ENCODE measurements at regions not wholly inside any gene's neighbourhood (a gene's known extent, or its start where the extent isn't known, plus 50 kb on each side); places are given as distances from the start of the nearest gene placed in this dataset.

- H3K4me1 ChIP-seq (ENCODE audit: control insufficient read depth in 3 of 3, insufficient read depth in 3 of 3, low read length in 3 of 3): no peaks in the 10 kb centered on the region
- H3K9ac ChIP-seq (ENCODE audit: low read depth in 1 of 3, low read length in 3 of 3): no peak overlapping the region
- H3K4me3 ChIP-seq (ENCODE audit: low read length in 3 of 3): no peak overlapping the region
- H3K27me3 ChIP-seq (ENCODE audit: control insufficient read depth in 3 of 3, insufficient read depth in 3 of 3, low read length in 3 of 3): no peaks in the 10 kb centered on the region
- no peaks in the 10 kb centered on the region for H3K36me3 ChIP-seq (ENCODE audit: control insufficient read depth in 3 of 3, insufficient read depth in 3 of 3, low read length in 3 of 3)
- H3K9me3 ChIP-seq (ENCODE audit: control insufficient read depth in 3 of 3, low read length in 3 of 3): no peaks in the 10 kb centered on the region
- H3K27ac ChIP-seq (ENCODE audit: low read depth, low read length): no peak overlapping the region
Measured at GRCh38 chr12:62138527-62138926, 121.7 kb upstream of the USP15 start.

DNA sequence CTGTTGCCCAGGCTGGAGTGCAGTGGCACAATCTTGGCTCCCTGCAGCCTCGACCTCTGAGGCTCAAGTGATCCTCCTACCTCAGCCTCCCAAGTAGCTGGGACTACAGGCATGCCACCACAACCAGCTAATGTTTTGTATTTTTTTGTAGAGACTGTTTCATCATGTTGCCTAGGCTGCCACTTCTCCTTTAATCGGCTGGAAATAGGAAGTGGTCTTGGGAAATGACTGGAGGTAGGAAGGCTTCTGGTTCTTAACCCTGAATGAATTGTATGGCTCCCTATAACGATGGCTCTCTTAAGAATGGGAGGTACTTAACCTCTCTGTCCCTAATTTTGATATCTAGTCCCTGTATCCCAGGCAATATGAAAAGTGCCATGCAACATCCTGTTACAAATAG, 113.9 kb upstream of the USP15 start:
- H3K9ac ChIP-seq (ENCODE audit: low read depth in 1 of 3, low read length in 3 of 3): no peak overlapping the region
- no peak overlapping the region for H3K27ac ChIP-seq (ENCODE audit: low read depth, low read length)

DNA sequence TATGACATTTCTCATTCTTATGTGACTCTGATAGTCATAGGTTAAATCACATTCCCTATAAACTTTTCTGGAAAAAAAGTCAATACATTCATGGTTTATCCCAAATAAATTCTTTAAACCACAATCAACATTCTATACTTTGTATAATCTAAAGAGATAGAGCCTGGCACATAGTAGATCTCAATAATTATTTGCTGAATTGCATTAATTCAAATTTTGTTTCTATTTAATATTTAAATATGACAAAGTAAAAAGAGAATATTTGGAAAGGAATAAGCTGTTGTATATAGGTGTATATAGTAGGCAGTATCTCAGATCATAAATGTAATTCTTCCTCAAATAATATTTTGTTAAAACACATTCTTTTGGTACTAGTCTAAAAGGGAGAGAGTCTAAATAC, 102.2 kb upstream of the USP15 start:
- Histone ChIP-seq H3K9me3 (ENCODE audit: control insufficient read depth in 3 of 3, low read length in 3 of 3) (no peaks in the 10 kb centered on the region), H3K27ac (ENCODE audit: low read depth, low read length) (no peak overlapping the region), H3K36me3 (ENCODE audit: control insufficient read depth in 3 of 3, insufficient read depth in 3 of 3, low read length in 3 of 3) (no peaks in the 10 kb centered on the region)

More for the DNA sequence above, 113.9 kb upstream of the USP15 start:
- Histone ChIP-seq H3K9me3 (ENCODE audit: control insufficient read depth in 3 of 3, low read length in 3 of 3) (no peaks in the 10 kb centered on the region), H3K4me1 (ENCODE audit: control insufficient read depth in 3 of 3, insufficient read depth in 3 of 3, low read length in 3 of 3) (no peaks in the 10 kb centered on the region), H3K36me3 (ENCODE audit: control insufficient read depth in 3 of 3, insufficient read depth in 3 of 3, low read length in 3 of 3) (no peaks in the 10 kb centered on the region), H3K27me3 (ENCODE audit: control insufficient read depth in 3 of 3, insufficient read depth in 3 of 3, low read length in 3 of 3) (no peaks in the 10 kb centered on the region), H3K4me3 (ENCODE audit: low read length in 3 of 3) (no peak overlapping the region)

GRCh38 chr12:62158461-62159360, 101.5 kb upstream of the USP15 start:
- H3K4me1 ChIP-seq (ENCODE audit: control insufficient read depth in 3 of 3, insufficient read depth in 3 of 3, low read length in 3 of 3): no peaks in the 10 kb centered on the region
- no peaks in the 10 kb centered on the region for H3K36me3 ChIP-seq (ENCODE audit: control insufficient read depth in 3 of 3, insufficient read depth in 3 of 3, low read length in 3 of 3)
- H3K4me3 ChIP-seq (ENCODE audit: low read length in 3 of 3): no peak overlapping the region
- no peaks in the 10 kb centered on the region for H3K9me3 ChIP-seq (ENCODE audit: control insufficient read depth in 3 of 3, low read length in 3 of 3)
- H3K27ac ChIP-seq (ENCODE audit: low read depth, low read length): no peak overlapping the region
- H3K9ac ChIP-seq (ENCODE audit: low read depth in 1 of 3, low read length in 3 of 3): no peak overlapping the region
- no peaks in the 10 kb centered on the region for H3K27me3 ChIP-seq (ENCODE audit: control insufficient read depth in 3 of 3, insufficient read depth in 3 of 3, low read length in 3 of 3)

More for the DNA sequence above, 102.2 kb upstream of the USP15 start:
- Histone ChIP-seq H3K4me3 (ENCODE audit: low read length in 3 of 3) (no peak overlapping the region), H3K27me3 (ENCODE audit: control insufficient read depth in 3 of 3, insufficient read depth in 3 of 3, low read length in 3 of 3) (no peaks in the 10 kb centered on the region), H3K9ac (ENCODE audit: low read depth in 1 of 3, low read length in 3 of 3) (no peak overlapping the region), H3K4me1 (ENCODE audit: control insufficient read depth in 3 of 3, insufficient read depth in 3 of 3, low read length in 3 of 3) (no peaks in the 10 kb centered on the region)

- no peaks in the 10 kb centered on the region for H3K36me3 ChIP-seq (ENCODE audit: control insufficient read depth in 3 of 3, insufficient read depth in 3 of 3, low read length in 3 of 3)
- no peaks in the 10 kb centered on the region for H3K27me3 ChIP-seq (ENCODE audit: control insufficient read depth in 3 of 3, insufficient read depth in 3 of 3, low read length in 3 of 3)
- H3K27ac ChIP-seq (ENCODE audit: low read depth, low read length): no peak overlapping the region
- H3K9me3 ChIP-seq (ENCODE audit: control insufficient read depth in 3 of 3, low read length in 3 of 3): no peaks in the 10 kb centered on the region
- no peaks in the 10 kb centered on the region for H3K4me1 ChIP-seq (ENCODE audit: control insufficient read depth in 3 of 3, insufficient read depth in 3 of 3, low read length in 3 of 3)
- no peak overlapping the region for H3K9ac ChIP-seq (ENCODE audit: low read depth in 1 of 3, low read length in 3 of 3)
- H3K4me3 ChIP-seq (ENCODE audit: low read length in 3 of 3): no peak overlapping the region
Measured at GRCh38 chr12:62162214-62162613, 98.0 kb upstream of the USP15 start.

DNA sequence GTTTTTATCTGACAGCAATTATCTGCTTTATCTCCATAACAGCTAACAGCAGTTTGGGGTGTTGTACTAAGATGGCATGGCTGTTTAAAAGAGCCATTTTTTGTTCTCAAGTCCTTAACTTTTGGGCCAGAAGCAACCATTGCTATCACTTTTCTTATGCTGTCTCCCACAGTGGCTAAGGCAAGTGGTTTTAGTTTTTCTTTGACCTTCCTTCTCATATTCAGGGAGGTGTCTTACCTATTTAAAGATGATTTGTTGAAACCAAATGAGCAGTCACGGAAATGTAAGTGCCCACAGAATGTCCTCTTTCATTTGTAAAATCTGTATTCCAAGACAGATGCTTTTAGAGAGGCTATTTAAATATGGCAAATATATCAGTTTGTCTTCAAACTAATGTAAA, 96.8 kb upstream of the USP15 start:
- no peaks in the 10 kb centered on the region for H3K9me3 ChIP-seq (ENCODE audit: control insufficient read depth in 3 of 3, low read length in 3 of 3)
- H3K27me3 ChIP-seq (ENCODE audit: control insufficient read depth in 3 of 3, insufficient read depth in 3 of 3, low read length in 3 of 3): no peaks in the 10 kb centered on the region
- H3K4me1 ChIP-seq (ENCODE audit: control insufficient read depth in 3 of 3, insufficient read depth in 3 of 3, low read length in 3 of 3): no peaks in the 10 kb centered on the region
- H3K36me3 ChIP-seq (ENCODE audit: control insufficient read depth in 3 of 3, insufficient read depth in 3 of 3, low read length in 3 of 3): no peaks in the 10 kb centered on the region
- H3K27ac ChIP-seq (ENCODE audit: low read depth, low read length): no peak overlapping the region
- no peak overlapping the region for H3K4me3 ChIP-seq (ENCODE audit: low read length in 3 of 3)
- H3K9ac ChIP-seq (ENCODE audit: low read depth in 1 of 3, low read length in 3 of 3): no peak overlapping the region

DNA sequence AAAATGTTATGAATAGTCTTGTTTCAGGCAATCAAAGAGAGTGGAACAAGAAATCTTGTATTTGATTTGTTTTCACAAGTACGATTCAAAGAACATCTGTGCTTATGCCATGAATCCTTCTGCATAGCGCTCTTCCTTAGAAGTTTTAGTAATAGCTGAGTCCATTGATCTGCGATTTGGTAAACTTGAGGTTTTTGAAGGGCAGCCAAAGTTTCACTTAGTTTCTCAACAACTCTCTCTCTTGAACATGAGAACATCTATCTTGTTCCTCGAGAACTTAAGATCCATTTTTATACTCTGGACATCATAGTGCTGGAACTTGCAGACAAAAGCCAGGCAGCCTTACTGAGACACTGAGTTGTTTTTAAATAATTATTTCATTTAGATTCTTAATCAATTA, 96.2 kb upstream of the USP15 start:
- no peak overlapping the region for H3K9ac ChIP-seq (ENCODE audit: low read depth in 1 of 3, low read length in 3 of 3)
- H3K27ac ChIP-seq (ENCODE audit: low read depth, low read length): no peak overlapping the region
- H3K36me3 ChIP-seq (ENCODE audit: control insufficient read depth in 3 of 3, insufficient read depth in 3 of 3, low read length in 3 of 3): no peaks in the 10 kb centered on the region
- no peaks in the 10 kb centered on the region for H3K27me3 ChIP-seq (ENCODE audit: control insufficient read depth in 3 of 3, insufficient read depth in 3 of 3, low read length in 3 of 3)
- H3K4me3 ChIP-seq (ENCODE audit: low read length in 3 of 3): no peak overlapping the region
- no peaks in the 10 kb centered on the region for H3K4me1 ChIP-seq (ENCODE audit: control insufficient read depth in 3 of 3, insufficient read depth in 3 of 3, low read length in 3 of 3)
- no peaks in the 10 kb centered on the region for H3K9me3 ChIP-seq (ENCODE audit: control insufficient read depth in 3 of 3, low read length in 3 of 3)

- no peaks in the 10 kb centered on the region for H3K4me1 ChIP-seq (ENCODE audit: control insufficient read depth in 3 of 3, insufficient read depth in 3 of 3, low read length in 3 of 3)
- H3K27me3 ChIP-seq (ENCODE audit: control insufficient read depth in 3 of 3, insufficient read depth in 3 of 3, low read length in 3 of 3): no peaks in the 10 kb centered on the region
- no peak overlapping the region for H3K27ac ChIP-seq (ENCODE audit: low read depth, low read length)
- H3K4me3 ChIP-seq (ENCODE audit: low read length in 3 of 3): no peak overlapping the region
- no peaks in the 10 kb centered on the region for H3K36me3 ChIP-seq (ENCODE audit: control insufficient read depth in 3 of 3, insufficient read depth in 3 of 3, low read length in 3 of 3)
- H3K9me3 ChIP-seq (ENCODE audit: control insufficient read depth in 3 of 3, low read length in 3 of 3): no peaks in the 10 kb centered on the region
- no peak overlapping the region for H3K9ac ChIP-seq (ENCODE audit: low read depth in 1 of 3, low read length in 3 of 3)
Measured at GRCh38 chr12:62166525-62166924, 93.7 kb upstream of the USP15 start.

DNA sequence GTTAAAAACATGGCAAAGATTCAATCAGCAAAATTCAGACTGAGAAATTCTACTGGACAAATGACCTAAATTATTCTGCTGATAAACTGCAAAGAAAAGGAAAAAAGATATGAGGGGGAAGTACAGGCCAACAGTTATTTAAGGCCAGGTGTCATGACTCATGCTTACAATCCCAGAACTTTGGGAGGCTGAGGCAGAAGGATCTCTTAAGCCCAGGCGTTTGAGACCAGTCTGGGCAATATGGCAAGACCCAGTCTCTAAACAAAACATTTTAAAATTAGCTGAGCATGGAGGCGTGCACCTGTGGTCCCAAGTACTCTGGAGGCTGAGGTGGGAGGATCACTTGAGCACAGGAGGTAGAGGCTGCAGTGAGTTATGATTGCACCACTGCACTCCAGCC, 91.8 kb upstream of the USP15 start:
- Histone ChIP-seq H3K27me3 (ENCODE audit: control insufficient read depth in 3 of 3, insufficient read depth in 3 of 3, low read length in 3 of 3) (no peaks in the 10 kb centered on the region), H3K27ac (ENCODE audit: low read depth, low read length) (no peak overlapping the region), H3K9me3 (ENCODE audit: control insufficient read depth in 3 of 3, low read length in 3 of 3) (no peaks in the 10 kb centered on the region), H3K9ac (ENCODE audit: low read depth in 1 of 3, low read length in 3 of 3) (no peak overlapping the region), H3K4me3 (ENCODE audit: low read length in 3 of 3) (no peak overlapping the region), H3K4me1 (ENCODE audit: control insufficient read depth in 3 of 3, insufficient read depth in 3 of 3, low read length in 3 of 3) (no peaks in the 10 kb centered on the region), H3K36me3 (ENCODE audit: control insufficient read depth in 3 of 3, insufficient read depth in 3 of 3, low read length in 3 of 3) (no peaks in the 10 kb centered on the region)

- no peaks in the 10 kb centered on the region for H3K36me3 ChIP-seq (ENCODE audit: control insufficient read depth in 3 of 3, insufficient read depth in 3 of 3, low read length in 3 of 3)
- H3K27me3 ChIP-seq (ENCODE audit: control insufficient read depth in 3 of 3, insufficient read depth in 3 of 3, low read length in 3 of 3): no peaks in the 10 kb centered on the region
- H3K27ac ChIP-seq (ENCODE audit: low read depth, low read length): no peak overlapping the region
- H3K4me3 ChIP-seq (ENCODE audit: low read length in 3 of 3): no peak overlapping the region
- H3K9me3 ChIP-seq (ENCODE audit: control insufficient read depth in 3 of 3, low read length in 3 of 3): no peaks in the 10 kb centered on the region
- no peak overlapping the region for H3K9ac ChIP-seq (ENCODE audit: low read depth in 1 of 3, low read length in 3 of 3)
- no peaks in the 10 kb centered on the region for H3K4me1 ChIP-seq (ENCODE audit: control insufficient read depth in 3 of 3, insufficient read depth in 3 of 3, low read length in 3 of 3)
Measured at GRCh38 chr12:62170241-62170640, 90.0 kb upstream of the USP15 start.

Measured in skeletal muscle tissue (tissue), 3 donors.